NOMO-1 treated with DMSO at 0.1 percent for 48 hours (cell line): ENCODE measurements at regions not wholly inside any gene's neighbourhood (a gene's known extent, or its start where the extent isn't known, plus 50 kb on each side); places are given as distances from the start of the nearest gene placed in this dataset.
A peak's percentile ranks its signal among the peaks of the same experiment; 100 is the strongest.

ENCODE experiments used
- DNase-seq: peaks from one replicate; lab custom pipeline; 2025; ENCODE audit not compliant: unreplicated experiment; lab: John Stamatoyannopoulos, UW

- peak; percentile 20 for DNase-seq
Observed at GRCh38 chr5:93886917-93887361, 145.5 kb upstream of the POU5F2 start.

GRCh38 chr5:93886098-93886806 lies 144.9 kb upstream of the POU5F2 start:
- no peak for DNase-seq

- DNase-seq: no peak
Observed at GRCh38 chr5:93884254-93884653, 142.9 kb upstream of the POU5F2 start.

GRCh38 chr5:93883459-93883858 lies 142.1 kb upstream of the POU5F2 start:
- DNase-seq: no peak

GRCh38 chr5:93875693-93876092 lies 134.3 kb upstream of the POU5F2 start:
- no peak for DNase-seq

- DNase-seq: no peak
Observed at GRCh38 chr5:93874491-93874890, 133.1 kb upstream of the POU5F2 start.

GRCh38 chr5:93874080-93874479 lies 132.7 kb upstream of the POU5F2 start:
- DNase-seq: no peak

- no peak for DNase-seq
Observed at GRCh38 chr5:93873211-93873736, 131.9 kb upstream of the POU5F2 start.

GRCh38 chr5:93870649-93871048 lies 129.2 kb upstream of the POU5F2 start:
- DNase-seq: no peak

- no peak for DNase-seq
Observed at GRCh38 chr5:93868851-93869250, 127.5 kb upstream of the POU5F2 start.

GRCh38 chr5:93850311-93850710 lies 108.9 kb upstream of the POU5F2 start:
- no peak for DNase-seq

GRCh38 chr5:93845376-93845775 lies 104.0 kb upstream of the POU5F2 start:
- DNase-seq: no peak

- DNase-seq: no peak
Observed at GRCh38 chr5:93831449-93831848, 90.0 kb upstream of the POU5F2 start.

- no peak for DNase-seq
Observed at GRCh38 chr5:93830893-93831292, 89.5 kb upstream of the POU5F2 start.

GRCh38 chr5:93829346-93829745 lies 87.9 kb upstream of the POU5F2 start:
- DNase-seq: no peak

- DNase-seq: no peak
Observed at GRCh38 chr5:93821891-93822415, 80.6 kb upstream of the POU5F2 start.

GRCh38 chr5:93819668-93820067 lies 78.3 kb upstream of the POU5F2 start:
- no peak for DNase-seq

- DNase-seq: no peak
Observed at GRCh38 chr5:93810780-93811179, 69.4 kb upstream of the POU5F2 start.

GRCh38 chr5:93809430-93809829 lies 68.0 kb upstream of the POU5F2 start:
- no peak for DNase-seq

GRCh38 chr5:93807846-93808245 lies 66.4 kb upstream of the POU5F2 start:
- no peak for DNase-seq

GRCh38 chr5:93805616-93806379 lies 64.4 kb upstream of the POU5F2 start:
- DNase-seq: no peak
